K562 (cell line): ENCODE measurements at regions not wholly inside any gene's neighbourhood (a gene's known extent, or its start where the extent isn't known, plus 50 kb on each side); places are given as distances from the start of the nearest gene placed in this dataset.

ENCODE experiments used
- ARID3A ChIP-seq: IDR thresholded peaks from 2 replicates; pipeline ENCODE4 v1.6.1; 2012; ENCODE audit warnings: low read depth, low read length, improper control_type of control experiment, borderline replicate concordance
- CHAMP1 ChIP-seq: fragments of 450-650 bp; IDR thresholded peaks from 2 replicates; pipeline ENCODE4 v1.6.1; 2016; ENCODE audit warnings: mild to moderate bottlenecking
- FOSL1 ChIP-seq: fragments of 200-800 bp; sonication (Bioruptor generic); conservative IDR thresholded peaks from 2 replicates; pipeline ENCODE4 v1.6.1; 2016; ENCODE audit warnings: missing genetic modification characterization, missing compliant biosample characterization
- HDAC1 ChIP-seq, 2 experiments: fragments of 450-650 bp; IDR thresholded peaks; 2 replicates each; pipeline ENCODE4 v1.6.1; 2016 to 2017; ENCODE audit warnings: inconsistent platforms in 1 of 2, mild to moderate bottlenecking in 1 of 2, moderate library complexity in 1 of 2
- KDM1A ChIP-seq, 2 experiments: fragments of 450-650 bp; IDR thresholded peaks; 2 replicates each; pipeline ENCODE4 v1.6.1; 2016; ENCODE audit warnings: mild to moderate bottlenecking in 2 of 2
- MTA2 ChIP-seq: fragments of 450-650 bp; IDR thresholded peaks from 2 replicates; pipeline ENCODE4 v1.6.1; 2016; ENCODE audit warnings: low read depth
- NBN ChIP-seq: fragments of 450-650 bp; IDR thresholded peaks from 2 replicates; pipeline ENCODE4 v1.6.1; 2016; ENCODE audit warnings: low read depth, mild to moderate bottlenecking
- PURB ChIP-seq: sonication (generic); formaldehyde crosslinking; IDR thresholded peaks from 2 replicates; pipeline ENCODE4 v1.9.0; 2021; ENCODE audit warnings: low read depth, mild to moderate bottlenecking, missing genetic modification reagents
- SPI1 ChIP-seq: IDR thresholded peaks from 2 replicates; pipeline ENCODE4 v1.6.1; 2011; ENCODE audit warnings: low read depth, low read length, control low read depth, borderline replicate concordance
- TBL1XR1 ChIP-seq, 2 experiments: IDR thresholded peaks; 2 replicates each; pipeline ENCODE4 v1.6.1; 2012; ENCODE audit warnings: improper control_type of control experiment in 2 of 2, low read length in 2 of 2, mild to moderate bottlenecking in 1 of 2
- ZFP91 ChIP-seq: sonication (generic); formaldehyde crosslinking; IDR thresholded peaks from 2 replicates; pipeline ENCODE4 v1.8.0; 2022; ENCODE audit warnings: mild to moderate bottlenecking, missing genetic modification reagents
- ZNF24 ChIP-seq: fragments of 450-650 bp; IDR thresholded peaks from 2 replicates; pipeline ENCODE4 v1.6.1; 2016

- TF ChIP-seq ZFP91 (CRISPR knock-in tag), result no peak
- TF ChIP-seq TBL1XR1 (IDR thresholded peaks at IDR 0.05; ENCODE audit: low read length in 2 of 2), result no peak
- TF ChIP-seq NBN, result no peak
- no peak for TF ChIP-seq FOSL1 (tag)
- TF ChIP-seq CHAMP1, result no peak
- TF ChIP-seq MTA2, result no peak
- no peak for TF ChIP-seq ARID3A
- no peak for TF ChIP-seq PURB (CRISPR knock-in tag)
- TF ChIP-seq KDM1A (IDR thresholded peaks at IDR 0.05), result no peak
- no peak for TF ChIP-seq ZNF24
- no peak for TF ChIP-seq SPI1
- no peak for TF ChIP-seq HDAC1 (IDR thresholded peaks at IDR 0.05)
These were observed 840.7 kb downstream of the FAM181B start for GRCh38 chr11:81892770-81893635.
